Adipocyte (in vitro differentiated cells): ENCODE measurements at regions not wholly inside any gene's neighbourhood (a gene's known extent, or its start where the extent isn't known, plus 50 kb on each side); places are given as distances from the start of the nearest gene placed in this dataset.

Experiments
- DNase-seq: peaks from one replicate; pipeline ENCODE4 v3.0.0-alpha.2; 2015; ENCODE audit warnings: low read depth
- H3K27me3 ChIP-seq: replicated peaks from 2 replicates; pipeline ENCODE4 v1.7.0; 2013; ENCODE audit warnings: mild to moderate bottlenecking, low read length, moderate library complexity; ENCODE audit not compliant: control insufficient read depth, insufficient read depth
- H3K36me3 ChIP-seq: 2 replicates; pipeline ENCODE4 v1.7.0; 2013; ENCODE audit warnings: low read length, mild to moderate bottlenecking, moderate library complexity; ENCODE audit not compliant: control insufficient read depth, insufficient read depth, severe bottlenecking
- H3K4me1 ChIP-seq: 2 replicates; pipeline ENCODE4 v1.7.0; 2013; ENCODE audit warnings: mild to moderate bottlenecking, low read length, moderate library complexity; ENCODE audit not compliant: control insufficient read depth, insufficient read depth
- H3K4me3 ChIP-seq: 2 replicates; pipeline ENCODE4 v1.7.0; 2013; ENCODE audit warnings: mild to moderate bottlenecking, low read length, moderate library complexity
- H3K9ac ChIP-seq: 2 replicates; pipeline ENCODE4 v1.7.0; 2013; ENCODE audit warnings: mild to moderate bottlenecking, low read length, moderate library complexity
- H3K9me3 ChIP-seq: 2 replicates; pipeline ENCODE4 v1.7.0; 2013; ENCODE audit warnings: mild to moderate bottlenecking, low read length, moderate library complexity; ENCODE audit not compliant: control insufficient read depth

- H3K4me3 ChIP-seq = no peak overlapping the region
- peak overlapping the region; percentile 70 for H3K9ac ChIP-seq
- peaks cover 46% of the 10 kb centered on the region for H3K4me1 ChIP-seq
- H3K27me3 ChIP-seq = no peaks in the 10 kb centered on the region
- no peaks in the 10 kb centered on the region for H3K36me3 ChIP-seq
- H3K9me3 ChIP-seq = no peaks in the 10 kb centered on the region
- DNase-seq = no peak
Observed at GRCh38 chr5:125151150-125151900, 404.9 kb upstream of the ZNF608 start.

GRCh38 chr5:125152044-125152443, 405.6 kb upstream of the ZNF608 start:
- Histone ChIP-seq H3K9ac (peak overlapping the region; percentile 68), H3K36me3 (no peaks in the 10 kb centered on the region), H3K9me3 (no peaks in the 10 kb centered on the region), H3K27me3 (no peaks in the 10 kb centered on the region), H3K4me3 (no peak overlapping the region), H3K4me1 (peaks cover 46% of the 10 kb centered on the region)
- no peak for DNase-seq

GRCh38 chr5:125152461-125153189, 406.2 kb upstream of the ZNF608 start:
- H3K4me1 ChIP-seq = peaks cover 46% of the 10 kb centered on the region

GRCh38 chr5:125153231-125153630, 406.8 kb upstream of the ZNF608 start:
- peaks cover 46% of the 10 kb centered on the region for H3K4me1 ChIP-seq
- no peaks in the 10 kb centered on the region for H3K9me3 ChIP-seq
- no peaks in the 10 kb centered on the region for H3K36me3 ChIP-seq
- DNase-seq = no peak
- H3K4me3 ChIP-seq = no peak overlapping the region
- H3K27me3 ChIP-seq = peaks cover 3% of the 10 kb centered on the region
- H3K9ac ChIP-seq = no peak overlapping the region

More at GRCh38 chr5:125152461-125153189, 406.2 kb upstream of the ZNF608 start:
- Histone ChIP-seq H3K9me3 (no peaks in the 10 kb centered on the region), H3K36me3 (no peaks in the 10 kb centered on the region), H3K9ac (no peak overlapping the region), H3K4me3 (no peak overlapping the region), H3K27me3 (peaks cover 1% of the 10 kb centered on the region)
- no peak for DNase-seq

GRCh38 chr5:125154301-125155110, 408.1 kb upstream of the ZNF608 start:
- Histone ChIP-seq H3K4me3 (no peak overlapping the region), H3K9me3 (no peaks in the 10 kb centered on the region), H3K4me1 (peaks cover 37% of the 10 kb centered on the region), H3K27me3 (peaks cover 3% of the 10 kb centered on the region), H3K36me3 (no peaks in the 10 kb centered on the region), H3K9ac (no peak overlapping the region)
- peak; percentile 32 for DNase-seq

- Histone ChIP-seq H3K4me1 (no peaks in the 10 kb centered on the region), H3K27me3 (peaks cover 3% of the 10 kb centered on the region), H3K36me3 (no peaks in the 10 kb centered on the region), H3K4me3 (no peak overlapping the region), H3K9me3 (peaks cover 23% of the 10 kb centered on the region), H3K9ac (no peak overlapping the region)
- DNase-seq = no peak
Observed at GRCh38 chr5:125160787-125161502, 414.5 kb upstream of the ZNF608 start.

GRCh38 chr5:125162714-125163113, 416.3 kb upstream of the ZNF608 start:
- Histone ChIP-seq H3K4me3 (no peak overlapping the region), H3K9me3 (peaks cover 33% of the 10 kb centered on the region), H3K9ac (no peak overlapping the region), H3K4me1 (no peaks in the 10 kb centered on the region), H3K36me3 (no peaks in the 10 kb centered on the region), H3K27me3 (peaks cover 1% of the 10 kb centered on the region)
- no peak for DNase-seq

GRCh38 chr5:125169396-125169795, 423.0 kb upstream of the ZNF608 start:
- Histone ChIP-seq H3K9ac (no peak overlapping the region), H3K4me3 (no peak overlapping the region), H3K27me3 (no peaks in the 10 kb centered on the region), H3K9me3 (peaks cover 17% of the 10 kb centered on the region), H3K36me3 (no peaks in the 10 kb centered on the region), H3K4me1 (no peaks in the 10 kb centered on the region)
- DNase-seq = no peak

- Histone ChIP-seq H3K27me3 (no peaks in the 10 kb centered on the region), H3K9me3 (peaks cover 11% of the 10 kb centered on the region), H3K36me3 (no peaks in the 10 kb centered on the region), H3K9ac (no peak overlapping the region), H3K4me1 (no peaks in the 10 kb centered on the region), H3K4me3 (no peak overlapping the region)
- no peak for DNase-seq
Observed at GRCh38 chr5:125171641-125172040, 425.2 kb upstream of the ZNF608 start.

- Histone ChIP-seq H3K4me3 (no peak overlapping the region), H3K9me3 (no peaks in the 10 kb centered on the region), H3K9ac (no peak overlapping the region), H3K36me3 (no peaks in the 10 kb centered on the region), H3K27me3 (no peaks in the 10 kb centered on the region), H3K4me1 (no peaks in the 10 kb centered on the region)
- DNase-seq = no peak
Observed at GRCh38 chr5:125175348-125176004, 429.0 kb upstream of the ZNF608 start.
